PC-3 (cell line): ENCODE measurements at regions not wholly inside any gene's neighbourhood (a gene's known extent, or its start where the extent isn't known, plus 50 kb on each side); places are given as distances from the start of the nearest gene placed in this dataset.

ENCODE experiments used
- ATAC-seq: fragments of 200-7000 bp; cut with Tn5 transposase; 2 replicates; pipeline ENCODE4 v1.9.1; 2020; ENCODE audit warnings: mild to moderate bottlenecking, moderate library complexity
- BruUV-seq: library from RNA; stranded (reverse); fragments of 400-500 nt; replicated peaks from 2 replicates; lab custom pipeline; 2021; lab: Mats Ljungman, UMichigan
- CTCF ChIA-PET: fragments of 300-600 bp; sonication (Branson Sonifier 250); formaldehyde crosslinking; loops from one replicate; lab custom pipeline; 2022; ENCODE audit warnings: antibody characterized with exemption; lab: Charles Lee
- POLR2A ChIA-PET: fragments of 300-600 bp; sonication (Branson Sonifier 250); formaldehyde crosslinking; loops from one replicate; lab custom pipeline; 2022; ENCODE audit warnings: antibody characterized with exemption; ENCODE audit not compliant: unreplicated experiment; lab: Charles Lee
- DNase-seq: peaks from one replicate; pipeline ENCODE4 v3.0.0-alpha.2; 2015
- H2AFZ ChIP-seq: fragments of 300-600 bp; sonication (generic); 2 replicates; pipeline ENCODE4 v1.6.0; 2016; ENCODE audit warnings: antibody characterized with exemption, low read length
- H3F3A ChIP-seq: fragments of 300-600 bp; sonication (generic); one replicate; pipeline ENCODE4 v1.6.0; 2017; ENCODE audit warnings: antibody characterized with exemption, low read length, control low read depth, mild to moderate bottlenecking; ENCODE audit not compliant: unreplicated experiment
- H3K27ac ChIP-seq: fragments of 300-600 bp; sonication (generic); 2 replicates; pipeline ENCODE4 v1.5.1; 2016; ENCODE audit warnings: mild to moderate bottlenecking, low read length
- H3K27me3 ChIP-seq: fragments of 300-600 bp; sonication (generic); 2 replicates; pipeline ENCODE4 v1.6.1; 2016; ENCODE audit warnings: low read length, mixed read lengths
- H3K36me3 ChIP-seq: fragments of 300-600 bp; sonication (generic); 2 replicates; pipeline ENCODE4 v1.6.1; 2016; ENCODE audit warnings: low read depth, mixed run types, low read length, mixed read lengths
- H3K4me1 ChIP-seq: fragments of 300-600 bp; sonication (generic); 2 replicates; pipeline ENCODE4 v1.5.1; 2016; ENCODE audit warnings: low read length; ENCODE audit not compliant: insufficient read depth
- H3K4me2 ChIP-seq: fragments of 300-600 bp; sonication (generic); 2 replicates; pipeline ENCODE4 v1.6.0; 2016; ENCODE audit warnings: low read length
- H3K4me3 ChIP-seq: fragments of 300-600 bp; sonication (generic); 2 replicates; pipeline ENCODE4 v1.5.1; 2016; ENCODE audit warnings: mild to moderate bottlenecking, low read length, mixed read lengths
- H3K79me2 ChIP-seq: fragments of 300-600 bp; sonication (generic); 2 replicates; pipeline ENCODE4 v1.6.1; 2017; ENCODE audit warnings: low read length, mixed read lengths
- H3K9ac ChIP-seq: fragments of 300-600 bp; sonication (generic); 2 replicates; pipeline ENCODE4 v1.6.0; 2016; ENCODE audit warnings: mild to moderate bottlenecking, low read length
- H3K9me2 ChIP-seq: fragments of 300-600 bp; sonication (generic); replicated peaks from 2 replicates; pipeline ENCODE4 v1.6.1; 2016; ENCODE audit warnings: mixed run types, low read length, mixed read lengths
- H3K9me3 ChIP-seq: fragments of 300-600 bp; sonication (generic); 2 replicates; pipeline ENCODE4 v1.6.1; 2016; ENCODE audit warnings: low read length, mixed read lengths
- H4K20me1 ChIP-seq: fragments of 300-600 bp; sonication (generic); 2 replicates; pipeline ENCODE4 v1.6.1; 2016; ENCODE audit warnings: low read length, mixed read lengths
- CTCF ChIP-seq: fragments of 300-600 bp; sonication (generic); conservative IDR thresholded peaks from 2 replicates; pipeline ENCODE4 v1.5.1; 2017; ENCODE audit warnings: antibody characterized with exemption, low read depth, mild to moderate bottlenecking, low read length
- EZH2 ChIP-seq: fragments of 300-600 bp; sonication (generic); IDR thresholded peaks from one replicate; pipeline ENCODE4 v1.6.1; 2017; ENCODE audit warnings: antibody characterized with exemption, mild to moderate bottlenecking, low read length; ENCODE audit not compliant: unreplicated experiment
- EZH2phosphoT487 ChIP-seq: fragments of 300-600 bp; sonication (generic); IDR thresholded peaks from 2 replicates; pipeline ENCODE4 v1.6.1; 2018; ENCODE audit warnings: mild to moderate bottlenecking, antibody characterized with exemption, low read length, borderline replicate concordance
- intact Hi-C: fragments of 100-400 bp; cut with micrococcal nuclease; formaldehyde crosslinking; loops from 2 replicates; pipeline ENCODE4 v1.9.0; 2023

GRCh38 chrX:122218666-122219065 is 965.4 kb upstream of the GRIA3 start:
- Histone ChIP-seq H3K9me3 (no peaks in the 10 kb centered on the region), H3K36me3 (no peaks in the 10 kb centered on the region), H2AFZ (no peak overlapping the region), H3K4me2 (no peak overlapping the region), H4K20me1 (no peaks in the 10 kb centered on the region), H3K4me1 (no peaks in the 10 kb centered on the region), H3K79me2 (no peaks in the 10 kb centered on the region), H3K9ac (no peak overlapping the region), H3K9me2 (no peaks in the 10 kb centered on the region), H3K27ac (no peak overlapping the region), H3K27me3 (no peaks in the 10 kb centered on the region), H3K4me3 (no peak overlapping the region), H3F3A (no peaks in the 10 kb centered on the region)
- intact Hi-C loops, result no loop called here
- peak; percentile 12 for DNase-seq
- no peak for ATAC-seq
- no peak for TF ChIP-seq EZH2phosphoT487
- no peak for TF ChIP-seq EZH2
- no peak for TF ChIP-seq CTCF
- CTCF ChIA-PET, result no interaction called here
- no TSS peak for BruUV-seq
- POLR2A ChIA-PET, result no interaction called here

GRCh38 chrX:122219226-122219625 is 964.9 kb upstream of the GRIA3 start:
- Histone ChIP-seq H4K20me1 (no peaks in the 10 kb centered on the region), H3F3A (no peaks in the 10 kb centered on the region), H3K27me3 (no peaks in the 10 kb centered on the region), H3K27ac (no peak overlapping the region), H3K9me3 (no peaks in the 10 kb centered on the region), H2AFZ (no peak overlapping the region), H3K9me2 (no peaks in the 10 kb centered on the region), H3K4me2 (no peak overlapping the region), H3K36me3 (no peaks in the 10 kb centered on the region), H3K9ac (no peak overlapping the region), H3K4me1 (no peaks in the 10 kb centered on the region), H3K4me3 (no peak overlapping the region), H3K79me2 (no peaks in the 10 kb centered on the region)
- no peak for TF ChIP-seq EZH2
- TF ChIP-seq EZH2phosphoT487, result no peak
- TF ChIP-seq CTCF, result no peak
- DNase-seq (no peak), ATAC-seq (no peak)
- intact Hi-C loops, result no loop called here
- ChIA-PET CTCF (no interaction called here), POLR2A (no interaction called here)
- BruUV-seq, result no TSS peak

- Histone ChIP-seq H3F3A (no peaks in the 10 kb centered on the region), H3K27me3 (no peaks in the 10 kb centered on the region), H4K20me1 (no peaks in the 10 kb centered on the region), H3K36me3 (no peaks in the 10 kb centered on the region), H3K9ac (no peak overlapping the region), H3K27ac (no peak overlapping the region), H3K4me3 (no peak overlapping the region), H2AFZ (no peak overlapping the region), H3K79me2 (no peaks in the 10 kb centered on the region), H3K4me2 (no peak overlapping the region), H3K9me2 (no peaks in the 10 kb centered on the region), H3K4me1 (no peaks in the 10 kb centered on the region), H3K9me3 (no peaks in the 10 kb centered on the region)
- intact Hi-C loops, result no loop called here
- no TSS peak for BruUV-seq
- ATAC-seq, result no peak
- ChIA-PET CTCF (no interaction called here), POLR2A (no interaction called here)
- TF ChIP-seq CTCF (no peak), EZH2 (no peak), EZH2phosphoT487 (no peak)
- DNase-seq, result no peak
These were observed 964.3 kb upstream of the GRIA3 start for GRCh38 chrX:122219735-122220134.
